ENCODE measurements at regions not wholly inside any gene's neighbourhood (a gene's known extent, or its start where the extent isn't known, plus 50 kb on each side); places are given as distances from the start of the nearest gene placed in this dataset.

GRCh38 chr2:204195498-204195897 is 258.9 kb downstream of the ICOS start:
- TF ChIP-seq CTCF (conservative IDR thresholded peaks at IDR 0.05; ENCODE audit: low read length) (no peak), EZH2phosphoT487 (IDR thresholded peaks at IDR 0.05; ENCODE audit: borderline replicate concordance, low read depth, low read length) (no peak)
